HG03066 (cell line): ENCODE measurements at regions not wholly inside any gene's neighbourhood (a gene's known extent, or its start where the extent isn't known, plus 50 kb on each side); places are given as distances from the start of the nearest gene placed in this dataset.
"Not testable (repeated sequence)": the region's sequence is repeated elsewhere in the genome, so short reads cannot be mapped to it uniquely, and the experiment has no call there.

Source experiments
- ATAC-seq: cut with Tn5 transposase; IDR thresholded peaks from one replicate; pipeline ENCODE4 v1.9.1; 2021; ENCODE audit warnings: low read depth; ENCODE audit not compliant: unreplicated experiment

DNA sequence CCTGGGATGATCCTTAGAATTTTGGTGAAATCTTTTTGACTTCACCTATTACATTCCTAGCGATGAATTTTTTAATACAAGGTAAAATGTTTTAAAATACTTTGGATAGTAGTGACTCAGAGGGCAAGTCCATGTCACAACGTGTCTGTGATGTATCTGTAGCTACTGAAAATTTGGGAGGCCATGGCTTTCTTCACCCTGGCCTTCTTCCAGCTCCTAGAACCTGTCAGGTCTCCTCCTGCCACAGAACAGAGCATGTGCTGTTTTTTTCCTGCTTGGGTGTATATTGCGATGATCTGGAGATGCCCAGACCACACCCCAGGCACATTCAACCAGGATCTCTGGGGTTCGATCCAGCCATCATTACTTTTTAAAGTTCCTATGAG is 194.4 kb downstream of the BTBD3 start:
- ATAC-seq, result no peak

GRCh38 chr20:12112665-12113064 is 195.0 kb downstream of the BTBD3 start:
- ATAC-seq, result no peak

DNA sequence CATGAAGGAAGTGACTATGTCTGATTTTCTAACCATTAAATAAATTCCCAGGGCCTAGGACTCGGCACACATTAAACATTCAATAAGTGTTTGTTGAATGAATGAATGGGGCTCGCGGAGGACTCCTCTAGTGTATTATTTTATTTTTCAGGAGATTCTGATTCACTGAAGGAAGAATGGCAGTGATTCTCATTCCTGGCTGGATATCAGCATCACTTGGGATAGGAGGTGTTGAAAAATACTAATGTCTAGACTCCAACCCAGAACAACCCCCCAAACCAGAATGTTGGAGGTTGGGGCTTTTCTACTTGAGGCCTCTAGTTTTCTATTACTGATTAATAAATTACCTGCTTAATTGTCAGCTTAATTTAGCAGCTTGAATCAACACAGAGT is 195.4 kb downstream of the BTBD3 start:
- no peak for ATAC-seq

DNA sequence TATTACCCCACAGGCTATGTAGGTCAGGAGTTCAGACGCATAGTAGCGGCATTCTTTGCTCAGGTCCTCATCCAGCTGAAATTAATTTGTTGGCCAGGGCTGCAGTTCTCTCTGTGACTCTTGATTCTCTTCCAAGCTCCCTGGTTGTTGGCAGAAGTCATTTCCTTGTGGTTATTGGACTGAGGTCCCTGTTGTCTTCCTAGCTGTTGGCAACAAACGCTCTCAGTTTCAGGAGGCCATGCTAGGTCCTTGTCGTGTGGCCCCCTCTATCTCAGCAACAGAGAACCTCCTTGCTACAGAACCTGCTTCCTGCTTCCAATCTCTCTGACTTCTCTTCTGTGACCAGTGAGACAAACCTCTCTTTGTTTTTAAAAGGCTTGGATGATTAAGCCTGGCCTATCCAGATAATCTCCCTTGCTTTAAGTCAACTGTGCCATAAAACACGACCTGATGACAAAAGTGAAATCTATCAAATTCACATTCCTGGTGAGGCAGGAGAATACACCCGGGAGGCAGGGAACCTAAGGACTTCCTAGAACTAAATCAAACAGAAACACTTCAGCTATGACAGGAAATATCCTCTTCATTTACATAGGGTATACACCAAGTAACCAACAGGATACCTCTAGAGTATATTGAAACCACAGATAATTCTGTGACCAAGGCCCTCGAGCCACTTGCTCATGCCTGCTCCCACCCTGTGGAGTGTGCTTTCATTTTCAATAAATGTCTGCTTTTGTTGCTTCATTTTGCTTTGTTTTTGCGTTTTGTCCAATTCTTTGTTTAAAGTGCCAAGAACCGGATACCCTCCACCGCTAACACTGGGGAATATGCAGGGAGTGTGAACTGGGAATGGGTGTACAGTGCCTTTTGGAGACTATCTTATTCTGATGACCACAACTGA is 196.0 kb downstream of the BTBD3 start:
- ATAC-seq, result no peak

DNA sequence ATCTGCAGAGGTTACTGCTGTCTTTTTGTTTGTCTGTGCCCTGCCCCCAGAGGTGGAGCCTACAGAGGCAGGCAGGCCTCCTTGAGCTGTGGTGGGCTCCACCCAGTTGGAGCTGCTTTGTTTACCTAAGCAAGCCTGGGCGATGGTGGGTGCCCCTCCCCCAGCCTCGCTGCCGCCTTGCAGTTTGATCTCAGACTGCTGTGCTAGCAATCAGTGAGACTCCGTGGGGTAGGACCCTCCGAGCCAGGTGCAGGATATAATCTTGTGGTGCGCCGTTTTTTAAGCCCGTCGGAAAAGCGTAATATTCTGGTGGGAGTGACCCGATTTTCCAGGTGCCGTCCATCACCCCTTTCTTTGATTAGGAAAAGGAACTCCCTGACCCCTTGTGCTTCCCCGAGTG is 211.4 kb downstream of the BTBD3 start:
- ATAC-seq, result not testable (repeated sequence)

GRCh38 chr20:12129532-12129931 is 211.8 kb downstream of the BTBD3 start:
- not testable (repeated sequence) for ATAC-seq

DNA sequence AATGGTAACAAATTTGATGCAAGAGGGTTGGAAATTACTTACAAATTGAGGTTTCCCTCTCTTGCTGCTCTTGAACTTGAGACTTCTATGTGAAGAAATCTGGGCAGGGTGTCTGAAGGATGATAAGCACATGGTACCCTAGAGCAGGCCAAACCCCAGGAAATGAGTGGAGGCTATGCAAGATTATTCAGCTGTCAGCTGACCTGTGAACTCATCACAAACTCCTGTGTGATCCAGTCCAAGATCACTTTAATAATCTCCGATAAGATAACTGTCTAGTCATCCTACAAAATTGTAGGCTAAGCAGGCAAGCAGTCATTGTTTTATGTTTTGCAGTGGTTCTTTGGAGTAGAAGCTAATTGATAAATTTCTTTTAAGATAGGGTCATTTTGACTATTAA is 213.1 kb downstream of the BTBD3 start:
- no peak for ATAC-seq

- no peak for ATAC-seq
Observed at GRCh38 chr20:12133553-12133952, 215.9 kb downstream of the BTBD3 start.

- not testable (repeated sequence) for ATAC-seq
Observed at GRCh38 chr20:12145951-12146350, 228.3 kb downstream of the BTBD3 start.

DNA sequence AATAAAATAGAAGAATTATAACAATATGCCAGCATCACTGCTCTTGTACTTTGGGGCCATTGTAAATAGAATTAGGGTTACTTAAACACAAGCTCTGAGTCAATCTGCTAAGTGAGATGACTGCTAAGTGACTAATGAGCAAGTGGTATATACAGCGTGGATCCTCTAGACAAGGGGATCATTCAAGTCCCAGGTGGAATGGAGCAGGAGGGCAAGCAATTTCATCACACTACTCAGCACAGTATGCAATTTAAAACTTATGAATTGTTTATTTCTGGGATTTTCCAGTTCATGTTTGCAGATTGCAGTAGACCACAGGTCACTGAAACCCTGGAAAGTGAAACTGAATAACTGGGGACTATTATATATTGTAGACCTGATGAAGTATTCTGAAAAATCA is 235.3 kb downstream of the BTBD3 start:
- ATAC-seq, result no peak

GRCh38 chr20:12153628-12154027 is 235.9 kb downstream of the BTBD3 start:
- no peak for ATAC-seq

- no peak for ATAC-seq
Observed at GRCh38 chr20:12156252-12156651, 238.6 kb downstream of the BTBD3 start.

- ATAC-seq, result no peak
Observed at GRCh38 chr20:12159261-12159660, 241.6 kb downstream of the BTBD3 start.

- ATAC-seq, result no peak
Observed at GRCh38 chr20:12161734-12162133, 244.0 kb downstream of the BTBD3 start.

GRCh38 chr20:12166053-12166717 is 248.5 kb downstream of the BTBD3 start:
- ATAC-seq, result no peak

DNA sequence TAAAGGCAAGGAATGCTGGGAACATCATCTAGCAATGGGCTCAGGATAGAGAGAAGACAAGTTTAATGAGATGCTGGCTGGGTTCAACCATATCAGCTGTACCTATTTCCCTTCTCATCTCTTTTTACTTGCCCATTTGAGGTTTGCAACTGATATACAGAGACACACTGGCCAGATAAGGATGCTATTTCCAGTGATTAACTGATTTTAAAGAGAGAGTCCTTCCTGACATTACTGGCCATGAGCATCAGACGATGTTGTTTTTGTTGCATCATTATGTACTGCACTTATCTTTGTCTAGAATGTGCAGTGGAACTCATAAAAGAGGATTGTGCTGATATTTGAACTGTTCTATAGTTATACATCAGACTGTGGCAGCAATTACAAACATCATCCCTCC is 252.7 kb downstream of the BTBD3 start:
- ATAC-seq, result no peak

- no peak for ATAC-seq
Observed at GRCh38 chr20:12171923-12172524, 254.3 kb downstream of the BTBD3 start.

- no peak for ATAC-seq
Observed at GRCh38 chr20:12173347-12174012, 255.8 kb downstream of the BTBD3 start.

DNA sequence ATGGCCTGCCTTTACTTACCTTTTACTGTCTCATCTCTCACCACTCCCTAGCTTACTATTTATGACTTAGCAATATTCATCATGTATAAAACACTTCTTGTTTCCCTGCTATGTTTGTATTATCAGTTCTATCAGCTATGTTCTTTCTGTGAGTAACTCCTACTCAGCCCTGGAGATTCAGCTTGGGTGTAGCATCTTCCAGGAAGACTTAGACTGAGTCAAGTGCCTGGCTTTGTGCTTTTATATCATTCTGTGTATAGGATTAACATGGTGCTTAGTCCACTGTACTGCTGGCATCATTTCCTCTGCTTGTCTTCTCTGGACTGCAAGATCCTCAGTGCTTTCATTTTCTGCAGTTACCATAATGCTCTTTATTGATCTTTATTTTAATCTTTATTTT is 257.8 kb downstream of the BTBD3 start:
- ATAC-seq, result no peak

- ATAC-seq, result no peak
Observed at GRCh38 chr20:12177657-12178293, 260.1 kb downstream of the BTBD3 start.

DNA sequence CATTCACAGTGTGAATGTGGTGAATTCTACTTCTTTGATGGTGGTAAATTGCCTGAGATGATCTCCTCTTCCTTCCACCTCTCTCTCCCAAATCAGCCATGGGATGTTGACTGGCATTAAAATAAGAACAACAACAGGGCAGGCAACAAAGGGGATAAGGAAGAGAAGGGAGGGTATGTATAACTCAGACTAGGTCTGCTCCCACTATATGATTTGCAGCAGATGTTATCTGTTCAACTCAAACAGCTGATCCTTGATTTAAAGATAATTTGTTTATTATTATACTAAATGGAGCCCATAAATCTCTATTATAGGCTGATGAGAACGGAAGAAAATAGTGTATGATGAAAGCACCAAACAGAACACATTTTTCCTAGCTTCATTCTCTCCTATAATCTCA is 262.0 kb downstream of the BTBD3 start:
- ATAC-seq, result no peak
